ENCODE measurements at regions not wholly inside any gene's neighbourhood (a gene's known extent, or its start where the extent isn't known, plus 50 kb on each side); places are given as distances from the start of the nearest gene placed in this dataset.

DNA sequence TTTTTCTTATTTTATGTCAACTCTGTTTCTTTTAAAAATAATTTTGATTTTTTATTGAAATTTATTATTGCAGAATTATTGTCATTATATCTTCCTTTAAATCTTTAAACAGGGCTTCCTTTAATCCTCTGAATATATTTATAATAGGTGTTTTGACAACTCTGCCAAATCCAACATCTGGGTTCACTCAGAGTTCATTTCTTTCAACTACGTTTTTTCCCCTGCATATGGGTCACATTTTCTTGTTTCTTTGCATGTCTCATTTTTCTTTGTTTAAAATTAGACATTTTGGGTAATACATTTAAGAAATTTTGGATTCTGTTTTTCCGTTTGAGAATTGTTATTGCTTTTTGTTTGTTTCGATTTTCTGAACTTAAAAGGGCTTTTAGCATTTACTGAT lies 655.1 kb upstream of the CITED2 start:
- TF ChIP-seq, protein P1, sequence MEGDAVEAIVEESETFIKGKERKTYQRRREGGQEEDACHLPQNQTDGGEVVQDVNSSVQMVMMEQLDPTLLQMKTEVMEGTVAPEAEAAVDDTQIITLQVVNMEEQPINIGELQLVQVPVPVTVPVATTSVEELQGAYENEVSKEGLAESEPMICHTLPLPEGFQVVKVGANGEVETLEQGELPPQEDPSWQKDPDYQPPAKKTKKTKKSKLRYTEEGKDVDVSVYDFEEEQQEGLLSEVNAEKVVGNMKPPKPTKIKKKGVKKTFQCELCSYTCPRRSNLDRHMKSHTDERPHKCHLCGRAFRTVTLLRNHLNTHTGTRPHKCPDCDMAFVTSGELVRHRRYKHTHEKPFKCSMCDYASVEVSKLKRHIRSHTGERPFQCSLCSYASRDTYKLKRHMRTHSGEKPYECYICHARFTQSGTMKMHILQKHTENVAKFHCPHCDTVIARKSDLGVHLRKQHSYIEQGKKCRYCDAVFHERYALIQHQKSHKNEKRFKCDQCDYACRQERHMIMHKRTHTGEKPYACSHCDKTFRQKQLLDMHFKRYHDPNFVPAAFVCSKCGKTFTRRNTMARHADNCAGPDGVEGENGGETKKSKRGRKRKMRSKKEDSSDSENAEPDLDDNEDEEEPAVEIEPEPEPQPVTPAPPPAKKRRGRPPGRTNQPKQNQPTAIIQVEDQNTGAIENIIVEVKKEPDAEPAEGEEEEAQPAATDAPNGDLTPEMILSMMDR (conservative IDR thresholded peaks at IDR 0.05) = no peak
- TF ChIP-seq EZH2 (IDR thresholded peaks at IDR 0.05; ENCODE audit: low read depth) = no peak

All from PC-9 (cell line).